Left renal cortex interstitium (tissue), 4 donors: ENCODE measurements at regions not wholly inside any gene's neighbourhood (a gene's known extent, or its start where the extent isn't known, plus 50 kb on each side); places are given as distances from the start of the nearest gene placed in this dataset.

Source experiments
- DNase-seq, 4 donors: peaks; one replicate each; pipeline ENCODE4 v3.0.0-alpha.2; 2013; ENCODE audit warnings: low read depth in 4 of 4, low spot score in 2 of 4, missing footprints in 1 of 4

DNA sequence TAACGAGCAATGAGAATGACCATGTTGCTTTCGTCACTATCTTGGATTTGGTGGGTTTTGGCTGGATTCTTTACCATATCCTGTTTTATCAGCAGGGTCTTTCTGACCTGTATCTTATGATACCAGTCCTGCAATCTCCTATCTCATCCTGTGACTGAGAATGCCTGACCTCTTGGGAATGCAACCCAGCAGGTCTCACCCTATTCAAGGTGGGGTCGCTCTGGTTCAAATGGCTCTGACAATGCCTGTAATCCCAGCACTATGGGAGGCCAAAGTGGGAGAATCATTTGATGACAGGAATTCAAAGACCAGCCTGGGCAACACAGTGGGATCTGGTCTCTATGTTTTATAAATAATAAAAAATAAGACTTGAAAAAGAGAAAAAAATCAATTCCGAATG, 173.5 kb downstream of the ACTR3 start:
- no peak for DNase-seq

GRCh38 chr2:114065731-114066130, 175.8 kb downstream of the ACTR3 start:
- DNase-seq = no peak

GRCh38 chr2:114066186-114066747, 176.4 kb downstream of the ACTR3 start:
- no peak for DNase-seq

DNA sequence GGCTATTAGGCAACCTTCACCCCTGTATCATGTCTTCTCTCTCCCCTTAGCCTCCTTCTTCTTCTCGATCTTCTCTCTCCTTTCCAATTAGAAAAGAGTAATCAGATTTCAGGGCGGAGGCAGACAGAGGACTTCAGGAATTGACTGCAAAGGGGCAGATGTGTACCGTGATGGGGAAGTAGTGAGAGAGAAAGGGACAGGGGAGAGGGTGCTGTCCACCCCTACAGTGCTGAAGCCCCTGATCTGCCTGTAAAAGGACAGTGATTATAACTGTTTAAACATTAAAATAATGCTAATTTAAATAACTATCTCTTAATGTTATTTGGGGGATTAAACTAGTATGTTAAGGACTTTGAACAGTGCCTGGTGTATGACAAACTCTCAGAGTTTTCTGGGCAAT, 178.5 kb downstream of the ACTR3 start:
- DNase-seq = peak in 1 of 4 donors; percentile 10

GRCh38 chr2:114076961-114077360, 187.1 kb downstream of the ACTR3 start:
- DNase-seq = no peak

DNA sequence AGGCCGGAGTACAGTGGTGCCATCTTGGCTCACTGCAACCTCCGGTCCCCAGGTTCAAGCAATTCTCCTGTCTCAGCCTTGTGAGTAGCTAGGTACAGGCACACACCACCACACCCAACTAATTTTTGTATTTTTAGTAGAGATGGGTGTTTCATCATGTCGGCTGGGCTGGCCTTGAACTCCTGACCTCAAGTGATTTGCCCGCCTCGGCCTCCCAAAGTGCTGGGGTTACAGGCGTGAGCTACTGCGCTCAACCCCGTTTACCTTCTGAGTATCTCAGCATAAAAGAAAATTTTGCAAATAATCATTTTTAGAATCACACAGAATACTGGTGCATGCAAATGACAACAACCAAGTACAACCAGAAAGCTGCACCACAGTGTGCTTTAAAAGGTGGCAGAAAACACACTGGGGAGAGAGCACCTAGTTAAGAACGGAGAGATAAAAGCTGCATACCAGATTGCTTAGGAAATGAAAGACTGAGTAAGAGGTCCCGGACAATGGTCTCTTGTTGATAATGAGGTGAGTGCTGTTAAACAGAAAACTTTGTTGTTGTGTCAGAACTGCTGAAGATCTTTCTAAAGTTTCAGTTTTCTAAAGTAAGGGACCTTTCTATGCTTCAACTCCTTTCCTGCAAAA, 189.6 kb downstream of the ACTR3 start:
- no peak for DNase-seq

GRCh38 chr2:114082731-114083433, 193.0 kb downstream of the ACTR3 start:
- DNase-seq = no peak

- no peak for DNase-seq
These were observed 194.0 kb downstream of the ACTR3 start for GRCh38 chr2:114083717-114084387.

- DNase-seq = no peak
These were observed 195.3 kb downstream of the ACTR3 start for GRCh38 chr2:114085238-114085637.

- no peak for DNase-seq
These were observed 196.1 kb downstream of the ACTR3 start for GRCh38 chr2:114085992-114086391.

DNA sequence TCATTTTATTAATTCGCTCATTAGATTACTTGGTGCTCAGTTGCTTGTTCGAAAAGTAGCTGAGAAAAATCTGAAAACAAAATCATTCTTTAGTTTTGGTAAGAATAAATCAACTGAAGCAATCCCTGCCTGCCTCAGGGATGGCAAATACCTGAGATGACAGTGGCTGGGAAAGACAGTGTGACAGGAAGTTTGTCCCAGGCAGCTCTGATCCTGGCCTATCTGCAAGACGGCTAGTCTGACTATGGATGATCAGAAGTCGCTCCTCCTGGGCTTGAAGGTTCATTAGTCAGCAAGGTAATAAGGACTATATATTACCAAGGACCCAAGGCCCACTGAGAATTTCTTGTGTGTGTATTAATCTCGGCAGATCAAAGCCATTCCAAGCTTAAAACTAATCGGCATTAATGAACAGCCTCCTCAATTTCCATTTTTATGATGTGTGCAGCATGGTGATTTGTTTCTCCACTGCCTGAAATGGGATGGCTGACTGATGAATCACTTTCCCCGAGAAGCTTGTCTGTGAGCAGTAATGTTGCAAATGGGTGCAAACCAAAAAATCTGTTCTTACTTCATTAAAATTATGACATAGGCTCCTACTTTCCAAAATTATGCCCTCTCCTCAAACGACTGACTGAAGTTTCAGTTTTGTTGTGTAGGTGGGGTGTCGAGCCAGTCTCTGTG, 199.9 kb downstream of the ACTR3 start:
- DNase-seq = no peak

DNA sequence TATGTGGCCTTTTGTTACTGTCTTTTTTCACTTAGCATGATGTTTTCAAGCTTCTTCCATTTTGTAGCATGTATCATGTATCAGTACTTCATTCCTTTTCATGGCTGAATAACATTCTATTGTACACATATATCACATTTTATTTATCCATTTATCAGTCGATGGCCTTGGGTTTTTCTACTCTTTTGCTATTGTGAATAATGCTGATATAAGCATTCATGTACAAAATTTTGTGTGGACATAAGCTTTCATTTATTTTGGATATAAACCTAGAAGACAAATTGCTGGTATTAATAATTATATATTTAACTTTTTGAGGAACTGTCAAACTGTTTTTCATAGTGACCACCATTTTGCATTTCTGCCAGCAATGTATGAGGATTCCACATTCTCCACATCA, 201.1 kb downstream of the ACTR3 start:
- DNase-seq = no peak

GRCh38 chr2:114108249-114108648, 218.4 kb downstream of the ACTR3 start:
- no peak for DNase-seq

GRCh38 chr2:114108824-114109416, 219.0 kb downstream of the ACTR3 start:
- peak; percentile 5 to 21 (median 8) for DNase-seq

GRCh38 chr2:114111329-114111728, 221.4 kb downstream of the ACTR3 start:
- DNase-seq = no peak

DNA sequence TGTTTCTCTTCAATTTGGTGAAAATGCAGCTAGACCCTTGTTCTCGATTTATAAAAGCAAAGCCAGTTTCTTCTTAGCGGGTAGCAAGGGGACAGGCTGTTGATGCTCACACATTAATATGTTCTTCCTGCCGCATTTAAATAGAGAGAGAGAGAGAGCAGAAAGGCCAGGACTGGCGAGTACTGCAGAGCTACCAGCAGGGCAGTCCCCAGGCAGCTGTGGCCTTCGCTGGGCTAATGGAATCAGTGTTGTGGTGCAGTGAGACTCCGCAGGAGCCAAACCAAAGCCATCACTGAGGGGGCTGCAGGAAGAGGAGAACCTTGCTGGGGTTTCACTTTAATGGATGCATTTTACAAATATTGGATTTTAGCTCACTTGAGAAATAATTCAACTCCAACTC, 223.6 kb downstream of the ACTR3 start:
- no peak for DNase-seq

DNA sequence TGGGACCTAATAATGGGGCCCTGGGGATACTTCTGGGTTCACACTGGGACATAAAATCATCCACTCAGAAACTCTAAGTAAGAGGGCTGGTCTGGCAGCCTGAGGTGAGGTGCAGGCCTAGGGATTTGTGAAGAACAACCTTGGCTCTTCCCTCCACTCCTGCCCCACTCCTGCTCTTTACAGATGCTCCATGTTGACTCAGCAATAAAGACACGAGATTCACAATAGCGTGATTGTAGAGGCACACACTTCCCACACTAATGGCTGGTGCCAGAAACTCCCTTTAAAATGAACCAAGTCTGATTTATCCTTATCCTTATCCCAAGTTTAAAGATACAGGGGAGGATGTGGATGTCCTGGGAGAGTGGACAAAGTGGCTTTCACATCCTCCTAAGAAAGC, 228.2 kb downstream of the ACTR3 start:
- DNase-seq = no peak

GRCh38 chr2:114119862-114120261, 230.0 kb downstream of the ACTR3 start:
- DNase-seq = no peak

GRCh38 chr2:114122930-114123329, 233.0 kb downstream of the ACTR3 start:
- no peak for DNase-seq

- no peak for DNase-seq
These were observed 234.0 kb downstream of the ACTR3 start for GRCh38 chr2:114123925-114124324.

DNA sequence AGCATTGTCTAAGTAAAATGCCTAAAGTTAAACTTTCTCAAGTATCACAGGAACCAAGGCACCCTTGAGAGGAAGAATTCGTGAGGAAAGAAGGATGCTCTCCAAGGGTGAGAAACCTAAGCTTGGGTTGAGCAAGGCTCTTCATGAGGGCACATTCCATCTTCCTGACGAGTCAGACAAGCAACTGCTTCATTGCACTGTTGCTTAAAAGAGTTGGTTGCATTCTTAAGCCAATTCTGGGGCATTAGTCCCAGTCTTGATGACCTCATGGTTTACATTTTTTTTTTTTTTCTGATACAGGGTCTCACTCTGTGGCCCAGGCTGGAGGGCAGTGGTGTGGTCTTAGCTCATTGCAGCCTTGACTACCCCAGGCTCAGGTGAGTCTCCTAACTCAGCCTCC, 237.5 kb downstream of the ACTR3 start:
- DNase-seq = no peak
